H9 (cell line): ENCODE measurements at regions not wholly inside any gene's neighbourhood (a gene's known extent, or its start where the extent isn't known, plus 50 kb on each side); places are given as distances from the start of the nearest gene placed in this dataset.

Experiments used
- DNase-seq: peaks from one replicate; pipeline ENCODE4 v3.0.0-alpha.2; 2017
- H2AFZ ChIP-seq: one replicate; pipeline ENCODE4 v1.6.1; 2013; ENCODE audit warnings: mild to moderate bottlenecking, low read length, control low read depth, moderate library complexity
- H2AK5ac ChIP-seq: 2 replicates; pipeline ENCODE4 v1.6.1; 2013; ENCODE audit warnings: low read length, control low read depth, mixed read lengths; ENCODE audit not compliant: insufficient read length
- H2BK120ac ChIP-seq: one replicate; pipeline ENCODE4 v1.6.1; 2013; ENCODE audit warnings: low read depth, mild to moderate bottlenecking, low read length, control low read depth, inconsistent platforms; ENCODE audit not compliant: poor library complexity, severe bottlenecking
- H2BK12ac ChIP-seq: 2 replicates; pipeline ENCODE4 v1.6.1; 2013; ENCODE audit warnings: low read length, control low read depth, mixed read lengths, low read depth; ENCODE audit not compliant: insufficient read length
- H2BK15ac ChIP-seq: 2 replicates; pipeline ENCODE4 v1.6.1; 2013; ENCODE audit warnings: low read depth, low read length, control low read depth
- H2BK20ac ChIP-seq: one replicate; pipeline ENCODE4 v1.6.1; 2013; ENCODE audit warnings: low read depth, mild to moderate bottlenecking, low read length, control low read depth, inconsistent platforms; ENCODE audit not compliant: poor library complexity, severe bottlenecking
- H2BK5ac ChIP-seq: 2 replicates; pipeline ENCODE4 v1.6.1; 2013; ENCODE audit warnings: low read length, control low read depth, mixed read lengths; ENCODE audit not compliant: insufficient read length
- H3K14ac ChIP-seq: 2 replicates; pipeline ENCODE4 v1.6.1; 2013; ENCODE audit warnings: low read length, control low read depth; ENCODE audit not compliant: insufficient read depth
- H3K18ac ChIP-seq: 2 replicates; pipeline ENCODE4 v1.6.1; 2013; ENCODE audit warnings: low read depth, mild to moderate bottlenecking, mixed read lengths, low read length, control low read depth; ENCODE audit not compliant: insufficient read length
- H3K23ac ChIP-seq: 2 replicates; pipeline ENCODE4 v1.6.1; 2013; ENCODE audit warnings: low read length, control low read depth, mixed read lengths, low read depth; ENCODE audit not compliant: insufficient read length
- H3K23me2 ChIP-seq: 2 replicates; pipeline ENCODE4 v1.6.1; 2013; ENCODE audit warnings: low read depth, mild to moderate bottlenecking, mixed read lengths, low read length, control low read depth; ENCODE audit not compliant: insufficient read length, poor library complexity, severe bottlenecking
- H3K27ac ChIP-seq: 2 replicates; pipeline ENCODE4 v1.5.1; 2013; ENCODE audit warnings: low read length, control low read depth, mixed read lengths, low read depth; ENCODE audit not compliant: insufficient read length
- H3K27me3 ChIP-seq: 2 replicates; pipeline ENCODE4 v1.6.1; 2013; ENCODE audit warnings: low read length, control low read depth, inconsistent platforms; ENCODE audit not compliant: insufficient read depth
- H3K4ac ChIP-seq: 2 replicates; pipeline ENCODE4 v1.6.1; 2013; ENCODE audit warnings: low read depth, mild to moderate bottlenecking, control low read depth, inconsistent platforms, low read length, moderate library complexity
- H3K4me1 ChIP-seq: 2 replicates; pipeline ENCODE4 v1.6.1; 2013; ENCODE audit warnings: low read length, control low read depth, inconsistent platforms; ENCODE audit not compliant: insufficient read depth
- H3K4me2 ChIP-seq: 2 replicates; pipeline ENCODE4 v1.6.1; 2013; ENCODE audit warnings: low read length, control low read depth, mixed read lengths; ENCODE audit not compliant: insufficient read length, insufficient read depth
- H3K56ac ChIP-seq: 2 replicates; pipeline ENCODE4 v1.6.1; 2013; ENCODE audit warnings: low read depth, mild to moderate bottlenecking, mixed read lengths, low read length, control low read depth; ENCODE audit not compliant: insufficient read length
- H3K79me1 ChIP-seq: 2 replicates; pipeline ENCODE4 v1.6.1; 2013; ENCODE audit warnings: low read depth, mild to moderate bottlenecking, moderate library complexity, low read length, control low read depth, inconsistent platforms; ENCODE audit not compliant: insufficient read depth, poor library complexity, severe bottlenecking
- H3K79me2 ChIP-seq: 2 replicates; pipeline ENCODE4 v1.6.1; 2013; ENCODE audit warnings: low read length, control low read depth, inconsistent platforms; ENCODE audit not compliant: insufficient read depth
- H3K9ac ChIP-seq: 2 replicates; pipeline ENCODE4 v1.6.1; 2013; ENCODE audit warnings: low read length, control low read depth, mixed read lengths; ENCODE audit not compliant: insufficient read length; ENCODE audit errors: extremely low read depth
- H3K9me3 ChIP-seq: one replicate; pipeline ENCODE4 v1.6.1; 2013; ENCODE audit warnings: low read depth, low read length, inconsistent platforms; ENCODE audit not compliant: control insufficient read depth
- H3T11ph ChIP-seq: one replicate; pipeline ENCODE4 v1.6.1; 2013; ENCODE audit warnings: mild to moderate bottlenecking, low read length, control low read depth, inconsistent platforms
- H4K20me1 ChIP-seq: one replicate; pipeline ENCODE4 v1.6.1; 2013; ENCODE audit not compliant: control insufficient read depth, insufficient read length, insufficient read depth
- H4K5ac ChIP-seq: 2 replicates; pipeline ENCODE4 v1.6.1; 2013; ENCODE audit warnings: low read depth, mild to moderate bottlenecking, mixed read lengths, low read length, control low read depth; ENCODE audit not compliant: insufficient read length
- H4K8ac ChIP-seq: replicated peaks from 2 replicates; pipeline ENCODE4 v1.6.1; 2013; ENCODE audit warnings: low read length, control low read depth, mixed read lengths, low read depth; ENCODE audit not compliant: insufficient read length
- H4K91ac ChIP-seq: 2 replicates; pipeline ENCODE4 v1.6.1; 2013; ENCODE audit warnings: low read depth, mild to moderate bottlenecking, moderate library complexity, mixed read lengths, low read length, control low read depth; ENCODE audit not compliant: insufficient read length
- H3K27ac Mint-ChIP-seq, 3 experiments: 2 replicates in 2 of 3; 3 replicates in 1 of 3; pipeline ENCODE4 v1.8.0; 2020 to 2021; ENCODE audit warnings: mixed read lengths in 3 of 3, mild to moderate bottlenecking in 1 of 3, moderate library complexity in 1 of 3
- H3K27me3 Mint-ChIP-seq: 2 replicates; pipeline ENCODE4 v1.8.0; 2021; ENCODE audit warnings: low read depth, mild to moderate bottlenecking, moderate library complexity, mixed read lengths
- H3K36me3 Mint-ChIP-seq, 3 experiments: 2 replicates in 2 of 3; 3 replicates in 1 of 3; pipeline ENCODE4 v1.8.0; 2020 to 2021; ENCODE audit warnings: low read depth in 3 of 3, mixed read lengths in 3 of 3; ENCODE audit not compliant: insufficient read depth in 1 of 3
- H3K4me1 Mint-ChIP-seq, 2 experiments: 2 replicates each; pipeline ENCODE4 v1.8.0; 2020; ENCODE audit warnings: mixed read lengths in 2 of 2
- H3K4me3 Mint-ChIP-seq, 2 experiments: 2 replicates in 1 of 2; 3 replicates in 1 of 2; pipeline ENCODE4 v1.8.0; 2020 to 2021; ENCODE audit warnings: mild to moderate bottlenecking in 2 of 2, mixed read lengths in 2 of 2, moderate library complexity in 1 of 2
- H3K9me3 Mint-ChIP-seq, 2 experiments: 2 replicates in 1 of 2; 3 replicates in 1 of 2; pipeline ENCODE4 v1.8.0; 2020; ENCODE audit warnings: mild to moderate bottlenecking in 2 of 2, mixed read lengths in 2 of 2, moderate library complexity in 1 of 2
- CTCF ChIP-seq: fragments of 200-600 bp; sonication (generic); conservative IDR thresholded peaks from 3 replicates; pipeline ENCODE4 v1.8.0; 2021; ENCODE audit warnings: antibody characterized with exemption, mild to moderate bottlenecking
- WGBS: extraction: QIAGEN DNeasy Blood & Tissue Kit; methylation state at CpG from one replicate; pipeline ENCODE4 v1.1.7; 2013; ENCODE audit warnings: missing lambda C conversion rate, low lambda C conversion rate, mixed read lengths; ENCODE audit not compliant: insufficient read length; ENCODE audit errors: extremely low coverage; 5-methylcytosine and 5-hydroxymethylcytosine counted together

- DNase-seq = no peak
- H3K27ac Mint-ChIP-seq = no peak overlapping the region
- H3K4me2 ChIP-seq = no peak overlapping the region
- H3K23ac ChIP-seq = no peak overlapping the region
- no peak overlapping the region for H3T11ph ChIP-seq
- H2BK15ac ChIP-seq = no peak overlapping the region
- no peak overlapping the region for H3K4ac ChIP-seq
- H3K4me3 Mint-ChIP-seq = no peak overlapping the region
- no peak overlapping the region for H3K14ac ChIP-seq
- H3K9ac ChIP-seq = no peak overlapping the region
- TF ChIP-seq CTCF = no peak
- H3K27me3 ChIP-seq = no peaks in the 10 kb centered on the region
- no peaks in the 10 kb centered on the region for H3K79me1 ChIP-seq
- no peaks in the 10 kb centered on the region for H3K9me3 ChIP-seq
- H2BK20ac ChIP-seq = no peak overlapping the region
- H2BK12ac ChIP-seq = no peak overlapping the region
- H4K8ac ChIP-seq = no peak overlapping the region
- no peak overlapping the region for H2BK5ac ChIP-seq
- H2BK120ac ChIP-seq = no peak overlapping the region
- H3K9me3 Mint-ChIP-seq = peaks cover 6 to 10% of the 10 kb centered on the region in 2 experiments
- no peak overlapping the region for H3K56ac ChIP-seq
- no peak overlapping the region for H2AFZ ChIP-seq
- no peak overlapping the region for H4K91ac ChIP-seq
- H3K27me3 Mint-ChIP-seq = no peaks in the 10 kb centered on the region
- H3K36me3 Mint-ChIP-seq = peaks cover 0 to 11% (median 2%) of the 10 kb centered on the region in 3 experiments; a peak in 3 of 7 replicates
- no peak overlapping the region for H3K27ac ChIP-seq
- H4K20me1 ChIP-seq = no peaks in the 10 kb centered on the region
- peaks cover 4 to 6% of the 10 kb centered on the region in 2 experiments; a peak in 2 of 4 replicates for H3K4me1 Mint-ChIP-seq
- no peaks in the 10 kb centered on the region for H3K4me1 ChIP-seq
- no peak overlapping the region for H3K18ac ChIP-seq
- no CpG with 5 or more reads among the region's 3 CpGs for WGBS
- H3K23me2 ChIP-seq = no peaks in the 10 kb centered on the region
- no peaks in the 10 kb centered on the region for H3K79me2 ChIP-seq
- H4K5ac ChIP-seq = no peak overlapping the region
- H2AK5ac ChIP-seq = no peak overlapping the region
Measured at GRCh38 chr6:55633471-55633870, 54.5 kb upstream of the HMGCLL1 start.
